Subcutaneous abdominal adipose tissue (tissue), 5 donors: ENCODE measurements at regions not wholly inside any gene's neighbourhood (a gene's known extent, or its start where the extent isn't known, plus 50 kb on each side); places are given as distances from the start of the nearest gene placed in this dataset.

Experiments used
- H3K27ac ChIP-seq: one replicate; pipeline ENCODE4 v1.7.0; 2013; ENCODE audit warnings: low read depth, mild to moderate bottlenecking, inconsistent platforms, low read length, moderate library complexity
- H3K27me3 ChIP-seq, 5 donors: one replicate each; pipeline ENCODE4 v1.7.0; 2013; ENCODE audit warnings: low read length in 5 of 5, inconsistent platforms in 1 of 5; ENCODE audit not compliant: control insufficient read depth in 5 of 5, insufficient read depth in 4 of 5
- H3K36me3 ChIP-seq, 5 donors: one replicate each; pipeline ENCODE4 v1.7.0; 2013; ENCODE audit warnings: low read length in 5 of 5; ENCODE audit not compliant: control insufficient read depth in 5 of 5, insufficient read depth in 5 of 5
- H3K4me1 ChIP-seq, 5 donors: one replicate each; pipeline ENCODE4 v1.7.0; 2013; ENCODE audit warnings: low read length in 5 of 5, mild to moderate bottlenecking in 3 of 5, moderate library complexity in 1 of 5; ENCODE audit not compliant: control insufficient read depth in 5 of 5, insufficient read depth in 5 of 5
- H3K4me3 ChIP-seq, 5 donors: one replicate each; pipeline ENCODE4 v1.7.0; 2013; ENCODE audit warnings: low read length in 5 of 5, low read depth in 1 of 5
- H3K9ac ChIP-seq, 5 donors: one replicate each; pipeline ENCODE4 v1.7.0; 2013; ENCODE audit warnings: low read length in 5 of 5, mild to moderate bottlenecking in 4 of 5, moderate library complexity in 3 of 5
- H3K9me3 ChIP-seq, 5 donors: one replicate each; pipeline ENCODE4 v1.7.0; 2013; ENCODE audit warnings: low read length in 5 of 5; ENCODE audit not compliant: control insufficient read depth in 5 of 5
- donor health status: healthy.
- donor health status: healthy.
- donor health status: healthy.
- donor health status: healthy.
- donor health status: healthy.

- Histone ChIP-seq H3K4me1 (no peaks in the 10 kb centered on the region), H3K9ac (no peak overlapping the region), H3K27ac (no peak overlapping the region), H3K9me3 (peaks cover 0 to 3% (median 0%) of the 10 kb centered on the region in 5 donors), H3K27me3 (no peaks in the 10 kb centered on the region), H3K4me3 (no peak overlapping the region), H3K36me3 (no peaks in the 10 kb centered on the region)
Observed at GRCh38 chr13:73960474-73960873, 173.7 kb downstream of the KLF12 start.

GRCh38 chr13:73958657-73959397, 175.4 kb downstream of the KLF12 start:
- Histone ChIP-seq H3K9ac (no peak overlapping the region), H3K27me3 (no peaks in the 10 kb centered on the region), H3K36me3 (no peaks in the 10 kb centered on the region), H3K9me3 (peaks cover 0 to 3% (median 0%) of the 10 kb centered on the region in 5 donors), H3K27ac (no peak overlapping the region), H3K4me3 (no peak overlapping the region), H3K4me1 (no peaks in the 10 kb centered on the region)

GRCh38 chr13:73957889-73958288, 176.3 kb downstream of the KLF12 start:
- H3K36me3 ChIP-seq = no peaks in the 10 kb centered on the region
- H3K4me3 ChIP-seq = no peak overlapping the region
- H3K27me3 ChIP-seq = no peaks in the 10 kb centered on the region
- H3K27ac ChIP-seq = no peak overlapping the region
- peaks cover 0 to 3% (median 0%) of the 10 kb centered on the region in 5 donors for H3K9me3 ChIP-seq
- H3K9ac ChIP-seq = no peak overlapping the region
- H3K4me1 ChIP-seq = no peaks in the 10 kb centered on the region

- peaks cover 0 to 3% (median 0%) of the 10 kb centered on the region in 5 donors for H3K9me3 ChIP-seq
- H3K36me3 ChIP-seq = no peaks in the 10 kb centered on the region
- no peaks in the 10 kb centered on the region for H3K27me3 ChIP-seq
- no peaks in the 10 kb centered on the region for H3K4me1 ChIP-seq
- no peak overlapping the region for H3K4me3 ChIP-seq
- H3K27ac ChIP-seq = no peak overlapping the region
- H3K9ac ChIP-seq = no peak overlapping the region
Observed at GRCh38 chr13:73956795-73957408, 177.3 kb downstream of the KLF12 start.

- H3K4me1 ChIP-seq = no peaks in the 10 kb centered on the region
- H3K4me3 ChIP-seq = no peak overlapping the region
- H3K27ac ChIP-seq = no peak overlapping the region
- no peaks in the 10 kb centered on the region for H3K9me3 ChIP-seq
- H3K36me3 ChIP-seq = no peaks in the 10 kb centered on the region
- no peak overlapping the region for H3K9ac ChIP-seq
- H3K27me3 ChIP-seq = no peaks in the 10 kb centered on the region
Observed at GRCh38 chr13:73955977-73956500, 178.2 kb downstream of the KLF12 start.

GRCh38 chr13:73954808-73955207, 179.4 kb downstream of the KLF12 start:
- Histone ChIP-seq H3K9me3 (no peaks in the 10 kb centered on the region), H3K4me3 (no peak overlapping the region), H3K4me1 (no peaks in the 10 kb centered on the region), H3K27ac (no peak overlapping the region), H3K9ac (no peak overlapping the region), H3K27me3 (no peaks in the 10 kb centered on the region), H3K36me3 (no peaks in the 10 kb centered on the region)

- no peaks in the 10 kb centered on the region for H3K4me1 ChIP-seq
- no peaks in the 10 kb centered on the region for H3K27me3 ChIP-seq
- no peaks in the 10 kb centered on the region for H3K9me3 ChIP-seq
- H3K9ac ChIP-seq = no peak overlapping the region
- no peak overlapping the region for H3K4me3 ChIP-seq
- H3K36me3 ChIP-seq = no peaks in the 10 kb centered on the region
- H3K27ac ChIP-seq = no peak overlapping the region
Observed at GRCh38 chr13:73952648-73953047, 181.6 kb downstream of the KLF12 start.

- Histone ChIP-seq H3K9ac (no peak overlapping the region), H3K9me3 (no peaks in the 10 kb centered on the region), H3K36me3 (no peaks in the 10 kb centered on the region), H3K27me3 (no peaks in the 10 kb centered on the region), H3K27ac (no peak overlapping the region), H3K4me3 (no peak overlapping the region), H3K4me1 (no peaks in the 10 kb centered on the region)
Observed at GRCh38 chr13:73948848-73949529, 185.2 kb downstream of the KLF12 start.

- H3K4me1 ChIP-seq = no peaks in the 10 kb centered on the region
- H3K36me3 ChIP-seq = no peaks in the 10 kb centered on the region
- H3K4me3 ChIP-seq = no peak overlapping the region
- H3K27me3 ChIP-seq = no peaks in the 10 kb centered on the region
- no peaks in the 10 kb centered on the region for H3K9me3 ChIP-seq
- no peak overlapping the region for H3K27ac ChIP-seq
- H3K9ac ChIP-seq = peak overlapping the region in 1 of 5 donors; percentile 19
Observed at GRCh38 chr13:73945871-73946270, 188.3 kb downstream of the KLF12 start.

- H3K27ac ChIP-seq = no peak overlapping the region
- H3K27me3 ChIP-seq = no peaks in the 10 kb centered on the region
- H3K9me3 ChIP-seq = no peaks in the 10 kb centered on the region
- no peaks in the 10 kb centered on the region for H3K4me1 ChIP-seq
- H3K9ac ChIP-seq = no peak overlapping the region
- H3K36me3 ChIP-seq = no peaks in the 10 kb centered on the region
- no peak overlapping the region for H3K4me3 ChIP-seq
Observed at GRCh38 chr13:73945382-73945781, 188.8 kb downstream of the KLF12 start.
